Endothelial cell of umbilical vein (primary cell): ENCODE measurements at regions not wholly inside any gene's neighbourhood (a gene's known extent, or its start where the extent isn't known, plus 50 kb on each side); places are given as distances from the start of the nearest gene placed in this dataset.

ENCODE experiments used
- BruUV-seq: library from RNA; stranded (reverse); fragments of 400-500 nt; replicated peaks from 2 replicates; lab custom pipeline; 2021; lab: Mats Ljungman, UMichigan
- CTCF ChIA-PET: fragments of 300-600, 350-600 bp; sonication (Branson Sonifier 250); formaldehyde crosslinking; loops from one replicate; lab custom pipeline; 2021; ENCODE audit warnings: antibody characterized with exemption, inconsistent platforms; lab: Charles Lee
- POLR2A ChIA-PET: fragments of 300-600, 350-600 bp; sonication (Branson Sonifier 250); formaldehyde crosslinking; loops from one replicate; lab custom pipeline; 2021; ENCODE audit warnings: antibody characterized with exemption, inconsistent platforms; lab: Charles Lee
- DNase-seq: peaks from one replicate; pipeline ENCODE4 v3.0.0-alpha.2; 2011; ENCODE audit warnings: low read depth, low spot score
- FAIRE-seq: peaks from 2 replicates; lab custom pipeline; 2011; peaks lifted over from hg19 to GRCh38; lab: Jason Lieb, UNC
- H2AFZ ChIP-seq: 2 replicates; pipeline ENCODE4 v1.6.0; 2012; ENCODE audit warnings: low read depth, low read length, control low read depth, inconsistent platforms
- H3K27ac ChIP-seq: 2 replicates; pipeline ENCODE4 v1.5.1; 2011; ENCODE audit warnings: low read depth, mild to moderate bottlenecking, control low read depth, low read length, moderate library complexity; ENCODE audit not compliant: insufficient read depth
- H3K27me3 ChIP-seq, 2 experiments: 2 replicates each; pipeline versions ENCODE4 v1.6.0 to v1.6.1; 2011; ENCODE audit warnings: low read length in 2 of 2, mixed read lengths in 1 of 2; ENCODE audit not compliant: control insufficient read depth in 2 of 2, insufficient read depth in 2 of 2
- H3K36me3 ChIP-seq, 2 experiments: 2 replicates in 1 of 2; 3 replicates in 1 of 2; pipeline ENCODE4 v1.5.1; 2011; ENCODE audit warnings: low read length in 2 of 2, mild to moderate bottlenecking in 1 of 2, moderate library complexity in 1 of 2; ENCODE audit not compliant: control insufficient read depth in 2 of 2, insufficient read depth in 2 of 2; ENCODE audit errors: extremely low read depth in 1 of 2
- H3K4me1 ChIP-seq: 3 replicates; pipeline ENCODE4 v1.5.1; 2011; ENCODE audit warnings: mild to moderate bottlenecking, low read length; ENCODE audit not compliant: control insufficient read depth, insufficient read depth; ENCODE audit errors: extremely low read depth
- H3K4me2 ChIP-seq: 2 replicates; pipeline ENCODE4 v1.6.1; 2011; ENCODE audit warnings: low read length, control low read depth, mixed read lengths; ENCODE audit not compliant: insufficient read depth
- H3K4me3 ChIP-seq, 3 experiments: fragments of 200-600 bp in 1 of 3; sonication (generic), shearing (Covaris generic) in 1 of 3; replicated peaks in 1 of 3; 2 replicates each; pipeline ENCODE4 v1.5.1; 2011 to 2016; ENCODE audit warnings: control low read depth in 3 of 3, low read length in 3 of 3, mild to moderate bottlenecking in 2 of 3, inconsistent platforms in 1 of 3, low read depth in 1 of 3, moderate library complexity in 1 of 3; ENCODE audit not compliant: insufficient read depth in 1 of 3
- H3K79me2 ChIP-seq: 2 replicates; pipeline ENCODE4 v1.6.0; 2012; ENCODE audit warnings: low read length, inconsistent platforms; ENCODE audit not compliant: control insufficient read depth, insufficient read depth
- H3K9ac ChIP-seq: replicated peaks from 2 replicates; pipeline ENCODE3; 2011; ENCODE audit warnings: low read length, control low read depth; ENCODE audit not compliant: insufficient read depth; ENCODE audit errors: extremely low read depth
- H3K9me1 ChIP-seq: replicated peaks from 3 replicates; pipeline ENCODE4 v1.6.0; 2011; ENCODE audit warnings: mild to moderate bottlenecking, low read length; ENCODE audit not compliant: control insufficient read depth, insufficient read depth; ENCODE audit errors: extremely low read depth
- H3K9me3 ChIP-seq: replicated peaks from 2 replicates; pipeline ENCODE4 v1.5.1; 2012; ENCODE audit warnings: low read length, inconsistent platforms; ENCODE audit not compliant: control insufficient read depth, insufficient read depth
- H4K20me1 ChIP-seq: replicated peaks from 2 replicates; pipeline ENCODE3; 2011; ENCODE audit warnings: mild to moderate bottlenecking, low read length; ENCODE audit not compliant: control insufficient read depth, insufficient read depth; ENCODE audit errors: extremely low read depth
- EZH2 ChIP-seq: IDR thresholded peaks from 2 replicates; pipeline ENCODE4 v1.6.1; 2012; ENCODE audit warnings: borderline replicate concordance, low read depth, mild to moderate bottlenecking, moderate library complexity, low read length, inconsistent platforms; ENCODE audit not compliant: severe bottlenecking
- FOS ChIP-seq: IDR thresholded peaks from 2 replicates; pipeline ENCODE4 v1.6.1; 2011; ENCODE audit warnings: mild to moderate bottlenecking, low read length, moderate library complexity, borderline replicate concordance; ENCODE audit not compliant: insufficient read depth
- GATA2 ChIP-seq: IDR thresholded peaks from 2 replicates; pipeline ENCODE4 v1.7.0; 2011; ENCODE audit warnings: low read depth, mild to moderate bottlenecking, moderate library complexity, mixed read lengths, low read length; ENCODE audit not compliant: insufficient read length, insufficient read depth
- JUN ChIP-seq: IDR thresholded peaks from 2 replicates; pipeline ENCODE4 v1.6.1; 2011; ENCODE audit warnings: borderline replicate concordance, low read depth; ENCODE audit not compliant: insufficient read length, insufficient read depth
- MYC ChIP-seq: IDR thresholded peaks from one replicate; pipeline ENCODE4 v1.6.1; 2011; ENCODE audit warnings: mild to moderate bottlenecking, low read depth, low read length
- POLR2A ChIP-seq: IDR thresholded peaks from 2 replicates; pipeline ENCODE4 v1.6.1; 2012; ENCODE audit warnings: low read depth, mild to moderate bottlenecking, control low read depth, low read length
- POLR2AphosphoS5 ChIP-seq: IDR thresholded peaks from 2 replicates; pipeline ENCODE4 v1.6.1; 2012; ENCODE audit warnings: low read depth, mild to moderate bottlenecking, control low read depth, low read length, moderate library complexity; ENCODE audit not compliant: insufficient read depth
- dilution Hi-C: fragments of 300-500 bp; cut with MboI; formaldehyde crosslinking; loops from one replicate; pipeline ENCODE4 v1.15.0; 2019; ENCODE audit warnings: low sequenced_read_pairs; ENCODE audit not compliant: extremely low pct_ligation_motif_present
- intact Hi-C: fragments of 100-400 bp; cut with micrococcal nuclease; formaldehyde crosslinking; loops from one replicate; pipeline ENCODE4 v1.10.0; 2022
- TF ChIP-seq, protein P1 (sequence below): IDR thresholded peaks from 2 replicates; pipeline ENCODE4 v1.6.1; 2011; ENCODE audit not compliant: insufficient read depth, insufficient read length
- TF ChIP-seq, protein P2 (sequence below), 2 donors: IDR thresholded peaks; 1 replicate in 1 of 2; 2 replicates in 1 of 2; pipeline ENCODE4 v1.5.1; 2011; ENCODE audit warnings: low read length in 2 of 2, mild to moderate bottlenecking in 2 of 2, moderate library complexity in 2 of 2, control low read depth in 1 of 2, inconsistent platforms in 1 of 2, low read depth in 1 of 2; ENCODE audit not compliant: insufficient read depth in 1 of 2; ENCODE audit errors: extremely low read depth in 1 of 2

DNA sequence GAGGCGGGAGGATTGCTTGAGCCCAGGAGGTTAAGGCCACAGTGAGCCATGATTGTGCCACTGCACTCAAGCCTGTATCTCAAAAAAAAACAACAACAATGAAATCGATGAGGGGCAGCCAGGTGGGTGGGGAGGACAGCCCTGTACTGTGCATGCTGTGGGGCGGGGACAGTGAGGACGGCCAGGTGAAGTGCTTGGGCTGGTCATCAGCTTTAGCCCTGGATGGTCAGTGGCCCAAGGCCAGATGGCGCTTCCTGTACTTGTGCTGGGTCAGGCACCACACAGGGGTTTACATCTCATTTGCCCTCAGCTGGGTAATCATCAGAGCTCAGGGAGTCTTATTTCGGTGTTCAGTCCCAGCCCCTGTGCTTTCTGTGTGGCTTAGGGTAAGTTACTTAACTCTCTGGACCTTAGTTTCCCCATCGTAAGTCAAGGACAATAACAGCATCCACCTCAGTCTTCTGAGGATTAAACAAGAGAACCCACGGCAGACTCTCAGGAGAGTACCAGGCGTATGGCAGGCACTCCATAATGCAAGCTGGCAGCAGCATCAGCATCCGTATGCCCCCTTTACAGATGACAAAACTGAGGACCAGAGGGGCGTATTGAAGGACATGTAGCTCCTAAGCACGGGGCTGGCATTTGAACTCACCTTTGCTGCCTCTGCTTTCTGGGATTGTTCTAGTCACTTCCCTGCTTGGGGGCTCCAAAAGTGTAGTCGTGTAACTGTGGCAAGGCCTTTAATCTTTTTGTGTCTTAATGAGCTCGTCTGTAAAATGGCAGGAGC lies 71.9 kb downstream of the SLC25A47 start:
- ChIA-PET POLR2A (no interaction called here), CTCF (interaction anchor here (1.2 to 2.3 kb wide), 4 partner anchors 11 to 1234 kb away, joined by 3 to 18 read pairs (median 4); no protein-coding TSS in a partner anchor)
- no peaks in the 10 kb centered on the region for H4K20me1 ChIP-seq
- no peak overlapping the region for H3K9ac ChIP-seq
- H3K4me1 ChIP-seq: peaks cover 10% of the 10 kb centered on the region
- no peak overlapping the region for H2AFZ ChIP-seq
- H3K9me3 ChIP-seq: no peaks in the 10 kb centered on the region
- TF ChIP-seq FOS (no peak), JUN (no peak), GATA2 (no peak), POLR2A (no peak), POLR2AphosphoS5 (no peak), EZH2 (no peak), MYC (no peak)
- TF ChIP-seq, protein P1, sequence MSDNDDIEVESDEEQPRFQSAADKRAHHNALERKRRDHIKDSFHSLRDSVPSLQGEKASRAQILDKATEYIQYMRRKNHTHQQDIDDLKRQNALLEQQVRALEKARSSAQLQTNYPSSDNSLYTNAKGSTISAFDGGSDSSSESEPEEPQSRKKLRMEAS: no peak
- TF ChIP-seq, protein P2, sequence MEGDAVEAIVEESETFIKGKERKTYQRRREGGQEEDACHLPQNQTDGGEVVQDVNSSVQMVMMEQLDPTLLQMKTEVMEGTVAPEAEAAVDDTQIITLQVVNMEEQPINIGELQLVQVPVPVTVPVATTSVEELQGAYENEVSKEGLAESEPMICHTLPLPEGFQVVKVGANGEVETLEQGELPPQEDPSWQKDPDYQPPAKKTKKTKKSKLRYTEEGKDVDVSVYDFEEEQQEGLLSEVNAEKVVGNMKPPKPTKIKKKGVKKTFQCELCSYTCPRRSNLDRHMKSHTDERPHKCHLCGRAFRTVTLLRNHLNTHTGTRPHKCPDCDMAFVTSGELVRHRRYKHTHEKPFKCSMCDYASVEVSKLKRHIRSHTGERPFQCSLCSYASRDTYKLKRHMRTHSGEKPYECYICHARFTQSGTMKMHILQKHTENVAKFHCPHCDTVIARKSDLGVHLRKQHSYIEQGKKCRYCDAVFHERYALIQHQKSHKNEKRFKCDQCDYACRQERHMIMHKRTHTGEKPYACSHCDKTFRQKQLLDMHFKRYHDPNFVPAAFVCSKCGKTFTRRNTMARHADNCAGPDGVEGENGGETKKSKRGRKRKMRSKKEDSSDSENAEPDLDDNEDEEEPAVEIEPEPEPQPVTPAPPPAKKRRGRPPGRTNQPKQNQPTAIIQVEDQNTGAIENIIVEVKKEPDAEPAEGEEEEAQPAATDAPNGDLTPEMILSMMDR (IDR thresholded peaks at IDR 0.05; ENCODE audit: extremely low read depth in 1 of 2, insufficient read depth in 1 of 2, low read depth in 1 of 2, low read length in 2 of 2): no peak
- intact Hi-C loops: no loop called here
- dilution Hi-C loops: no loop called here
- DNase-seq (no peak), FAIRE-seq (no peak)
- BruUV-seq: no TSS peak
- H3K79me2 ChIP-seq: no peaks in the 10 kb centered on the region
- H3K27me3 ChIP-seq: no peaks in the 10 kb centered on the region
- no peaks in the 10 kb centered on the region for H3K9me1 ChIP-seq
- H3K4me2 ChIP-seq: no peak overlapping the region
- no peak overlapping the region for H3K4me3 ChIP-seq
- H3K36me3 ChIP-seq: no peaks in the 10 kb centered on the region
- no peak overlapping the region for H3K27ac ChIP-seq
